ENCODE measurements at regions not wholly inside any gene's neighbourhood (a gene's known extent, or its start where the extent isn't known, plus 50 kb on each side); places are given as distances from the start of the nearest gene placed in this dataset.
A peak's percentile ranks its signal among the peaks of the same experiment; 100 is the strongest.
"Not testable (repeated sequence)": the region's sequence is repeated elsewhere in the genome, so short reads cannot be mapped to it uniquely, and the experiment has no call there.

DNA sequence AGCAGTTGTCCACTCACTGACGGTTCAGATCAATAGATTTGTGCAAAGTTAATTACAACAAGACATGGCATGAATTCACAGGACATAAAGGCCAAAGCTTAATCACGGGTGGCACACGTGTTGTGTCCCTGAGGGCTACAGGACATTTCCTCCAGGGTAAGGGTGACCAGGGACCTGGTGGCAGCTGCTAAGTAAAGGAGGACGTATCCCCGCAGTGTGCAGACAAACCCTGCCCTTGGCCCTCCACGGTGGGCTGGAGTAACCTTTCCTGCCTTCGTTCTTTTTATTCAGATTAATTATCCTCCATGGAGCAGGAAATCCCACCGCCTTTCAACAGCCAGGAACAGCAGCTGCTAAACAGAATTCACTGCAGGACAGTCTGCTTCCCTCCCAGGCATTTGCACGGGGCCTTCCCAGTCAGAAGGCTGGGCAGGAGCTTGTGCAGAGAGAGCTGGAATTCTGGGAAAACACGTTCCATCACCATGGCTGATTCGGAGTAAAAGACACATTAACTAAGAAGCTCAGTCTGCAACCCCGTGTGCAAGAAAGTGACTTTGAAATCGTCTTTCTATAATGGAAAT is 289.9 kb upstream of the SFSWAP start:
- Histone ChIP-seq H3K4me3 (no peak overlapping the region), H3K27ac (no peak overlapping the region)

DNA sequence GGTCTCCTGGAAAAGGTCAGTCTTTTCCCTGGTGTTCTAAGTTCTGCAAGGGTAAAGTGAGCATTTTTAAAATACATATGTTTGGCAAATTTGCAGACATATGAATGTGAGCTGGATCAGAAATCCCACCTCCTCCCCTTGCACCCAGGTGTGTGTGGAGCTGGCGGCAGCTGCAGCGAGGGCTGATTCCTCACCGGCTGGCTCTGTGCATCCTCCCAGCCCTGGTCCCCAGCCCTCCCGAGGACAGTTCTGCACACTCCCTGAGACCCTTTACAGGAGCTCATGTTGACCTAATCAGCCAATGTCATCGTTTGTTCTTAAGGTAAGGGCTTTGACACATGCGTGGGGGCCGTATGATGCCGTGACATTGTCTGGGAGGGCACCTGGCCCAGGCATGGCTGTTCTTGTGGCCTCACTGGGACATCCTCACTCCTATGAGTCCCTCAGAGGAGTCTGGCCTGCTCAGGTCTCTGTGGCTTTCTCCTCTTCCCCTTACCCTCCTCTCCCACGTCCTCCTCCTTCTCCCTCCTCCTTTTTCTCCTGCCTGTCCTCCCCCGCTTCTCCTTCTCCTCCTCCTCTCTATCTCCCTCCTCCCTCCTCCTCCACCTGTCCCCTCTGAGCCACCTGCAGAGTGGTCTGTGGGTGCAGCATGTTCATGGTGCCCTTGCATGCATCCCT is 289.2 kb upstream of the SFSWAP start:
- no peak overlapping the region for H3K4me3 ChIP-seq

DNA sequence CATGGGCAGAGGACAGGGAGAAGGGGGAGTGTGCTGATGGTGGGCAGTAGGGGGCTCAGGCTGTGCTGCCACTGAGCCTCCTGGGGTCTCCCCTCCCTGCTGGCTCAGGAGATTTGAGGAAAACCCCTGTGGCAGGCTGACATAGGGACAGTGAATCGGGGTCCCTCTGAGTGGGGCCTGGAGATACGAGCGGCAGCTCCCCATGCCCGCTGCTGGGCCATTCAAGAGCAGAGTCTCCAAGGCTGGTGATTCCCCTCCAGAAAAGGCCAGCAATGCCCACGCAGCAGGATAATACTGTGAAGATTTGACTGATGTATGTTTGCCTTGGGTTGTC is 288.7 kb upstream of the SFSWAP start:
- Histone ChIP-seq H3K4me3 (no peak overlapping the region), H3K27ac (no peak overlapping the region)

More for the DNA sequence above, 289.2 kb upstream of the SFSWAP start:
- no peak overlapping the region for H3K27ac ChIP-seq

DNA sequence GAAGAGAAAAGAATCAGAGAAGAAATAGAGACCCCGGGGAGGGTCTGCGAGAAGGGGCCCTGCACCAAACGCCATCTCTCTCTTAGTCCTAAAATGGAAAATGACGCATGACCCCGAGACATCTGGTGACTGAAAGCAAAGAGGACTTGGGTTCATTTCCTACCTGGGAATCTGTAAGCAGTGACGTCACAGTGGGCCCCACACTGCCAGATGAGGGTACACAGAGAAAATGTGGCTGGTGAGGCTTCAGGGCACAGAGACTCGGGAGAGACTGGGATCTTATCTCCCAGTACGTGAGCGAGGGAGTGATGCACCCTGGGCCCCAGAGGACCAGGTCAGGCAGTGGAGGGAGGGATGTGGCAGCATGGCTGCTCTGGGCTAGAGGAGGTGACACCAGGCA is 288.1 kb upstream of the SFSWAP start:
- Histone ChIP-seq H3K27ac (no peak overlapping the region), H3K4me3 (no peak overlapping the region)

DNA sequence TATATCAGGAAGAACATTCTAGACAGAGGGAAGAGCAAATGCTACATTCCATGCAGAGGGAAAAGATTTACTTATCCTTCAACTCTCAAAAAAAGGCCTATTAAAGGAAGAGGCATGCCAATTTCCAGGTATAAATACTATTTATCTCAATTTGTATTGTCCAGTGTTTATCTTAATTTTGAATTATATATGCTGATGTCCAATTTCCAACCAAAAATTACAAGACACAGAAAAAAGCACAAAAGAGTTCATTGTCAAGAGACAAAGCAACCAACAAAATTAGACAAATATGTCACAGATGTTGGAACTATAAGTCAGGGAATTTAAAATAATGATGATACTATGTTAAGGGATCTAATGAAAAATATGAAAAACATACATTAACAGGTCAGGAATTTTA is 286.6 kb upstream of the SFSWAP start:
- Histone ChIP-seq H3K4me3 (no peak overlapping the region), H3K27ac (no peak overlapping the region)

DNA sequence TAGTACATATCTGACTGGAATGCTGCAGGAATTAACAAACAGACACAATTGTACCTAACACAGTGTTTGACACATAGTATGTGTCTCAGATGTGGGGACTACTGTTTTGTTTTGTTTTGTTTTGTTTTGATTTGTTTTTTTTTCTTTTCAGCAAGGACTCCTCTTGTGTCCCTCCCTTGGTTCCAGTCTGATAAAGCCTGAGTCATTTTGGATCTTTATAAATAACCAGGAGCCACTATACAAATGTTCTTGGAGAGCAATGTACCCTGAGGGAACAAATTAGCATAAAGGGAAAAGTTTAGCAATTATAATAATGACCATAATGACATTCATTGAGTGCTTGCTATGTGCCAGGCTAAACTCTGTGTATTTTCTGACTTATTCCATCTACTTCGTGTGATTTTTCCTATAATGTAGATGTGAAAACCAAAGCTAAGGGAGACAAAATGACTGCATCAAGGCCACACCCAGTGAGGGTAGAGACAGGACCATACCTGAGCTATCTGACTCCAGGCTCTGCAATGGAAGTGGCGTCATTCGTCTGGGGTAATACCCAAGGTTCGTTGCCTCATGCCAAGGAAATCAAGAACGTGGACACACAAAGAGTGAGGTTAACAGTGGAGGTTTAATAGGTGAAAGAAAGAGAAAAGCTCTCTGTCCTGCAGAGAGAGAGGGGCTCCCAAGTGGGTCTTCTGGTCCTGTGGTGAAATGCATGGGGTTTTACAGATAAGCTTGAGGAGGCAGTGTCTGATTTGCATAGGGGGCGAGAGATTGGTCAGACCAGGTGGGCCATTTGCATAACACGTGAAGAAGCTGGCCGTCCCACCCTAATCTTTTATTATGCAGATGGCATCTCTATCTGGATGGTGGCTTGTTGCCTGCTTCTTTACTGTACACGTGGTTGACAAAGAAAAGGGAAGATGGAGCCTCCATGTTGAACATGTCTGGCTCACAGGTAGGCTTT is 285.5 kb upstream of the SFSWAP start:
- no peak overlapping the region for H3K4me3 ChIP-seq
- no peak overlapping the region for H3K27ac ChIP-seq

DNA sequence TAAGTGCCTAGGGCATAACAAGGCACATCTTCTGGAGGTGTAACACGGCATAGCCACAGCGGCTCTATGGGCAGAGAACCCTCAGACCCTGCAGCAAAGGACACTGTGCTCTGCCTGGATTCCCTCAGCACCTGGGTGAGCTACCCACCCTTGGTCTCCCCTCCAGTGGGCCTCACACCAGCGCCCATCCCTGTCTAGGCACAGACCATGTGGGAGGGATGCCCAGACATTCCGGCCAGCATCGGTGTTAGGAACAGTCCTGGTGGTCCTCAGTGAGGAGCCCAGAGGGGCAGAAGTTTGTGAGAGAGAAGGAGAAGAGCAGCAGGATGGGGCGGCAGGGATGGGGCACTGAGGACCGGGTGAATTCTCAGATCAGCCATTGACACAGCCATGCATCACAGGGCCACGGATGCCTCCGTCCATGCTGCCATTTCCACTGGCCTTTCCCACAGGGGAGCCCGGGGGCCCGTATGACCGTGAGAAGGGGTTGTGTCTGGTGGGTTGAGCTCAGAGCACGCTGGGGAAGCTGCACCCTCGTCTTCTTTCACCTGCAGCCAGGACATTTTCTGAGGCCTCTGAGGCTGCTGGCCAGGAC is 282.7 kb upstream of the SFSWAP start:
- H3K4me3 ChIP-seq, result no peak overlapping the region
- H3K27ac ChIP-seq, result no peak overlapping the region

DNA sequence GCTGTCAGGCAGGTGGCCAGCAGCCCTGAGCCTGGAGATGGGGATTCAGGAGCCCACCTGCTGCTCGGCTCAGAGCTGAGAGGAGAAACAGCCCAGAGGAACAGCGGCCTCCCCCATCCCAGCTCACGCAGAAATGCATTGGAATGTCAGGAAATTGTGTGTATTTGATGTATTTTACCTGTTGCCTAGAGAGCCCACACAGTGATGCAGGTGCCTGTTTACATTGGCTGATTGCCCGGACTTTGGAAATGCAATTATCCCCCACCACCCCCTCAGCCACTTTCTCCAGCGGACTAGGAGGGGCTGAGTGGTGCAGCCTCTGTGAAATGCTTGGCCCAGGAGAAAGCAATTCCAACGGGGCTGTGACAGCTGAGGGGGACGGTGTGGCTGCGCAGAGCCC is 281.7 kb upstream of the SFSWAP start:
- not testable (repeated sequence) for H3K27ac ChIP-seq, H3K4me3 ChIP-seq

DNA sequence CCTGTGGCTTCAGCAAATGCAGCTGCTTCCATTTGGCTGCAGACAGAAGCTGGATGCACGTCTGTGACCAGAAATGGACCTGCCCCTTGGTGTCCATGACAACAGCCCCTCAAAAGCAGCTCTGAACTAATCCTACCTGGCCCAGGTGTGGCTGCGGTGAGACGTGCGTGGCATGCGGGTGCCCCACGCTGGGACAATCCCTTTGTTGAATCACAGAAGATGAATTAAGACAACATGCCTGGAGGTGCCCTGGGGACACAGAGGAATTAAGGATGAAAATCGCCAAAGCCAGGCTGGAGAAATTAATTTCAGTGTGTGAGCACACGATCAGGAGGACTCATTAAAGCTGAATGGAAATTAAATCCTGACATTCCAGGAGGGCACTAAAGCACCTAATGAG is 281.2 kb upstream of the SFSWAP start:
- H3K27ac ChIP-seq, H3K4me3 ChIP-seq: not testable (repeated sequence)

DNA sequence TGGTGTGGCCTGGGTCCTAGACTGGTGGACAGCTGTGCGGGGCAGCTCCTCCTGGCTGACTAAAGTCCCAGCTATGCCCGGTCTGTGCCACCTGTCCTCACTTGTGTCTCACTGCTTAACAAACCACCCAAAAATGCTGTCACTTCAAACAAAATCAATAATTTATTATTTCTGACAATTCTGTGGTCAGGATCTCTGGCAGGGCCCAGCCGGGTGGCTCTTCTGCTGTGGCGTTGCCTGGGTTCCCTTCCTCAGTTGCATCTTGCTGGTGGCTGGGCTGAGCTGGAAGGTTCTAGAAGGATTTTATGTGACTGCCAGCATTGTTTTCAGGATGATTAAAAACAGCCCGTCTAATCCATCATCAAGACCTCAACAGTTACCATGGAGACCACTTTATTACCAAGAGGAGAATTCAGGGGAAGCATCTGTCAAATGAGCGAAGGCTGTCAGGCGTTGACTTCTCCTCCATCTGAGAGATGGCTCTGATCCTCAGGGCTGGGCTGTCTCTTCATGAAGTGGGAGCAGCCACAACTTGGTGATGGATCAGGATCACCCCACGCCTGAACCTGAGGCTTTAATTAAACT is 280.6 kb upstream of the SFSWAP start:
- no peak overlapping the region for H3K4me3 ChIP-seq
- no peak overlapping the region for H3K27ac ChIP-seq

DNA sequence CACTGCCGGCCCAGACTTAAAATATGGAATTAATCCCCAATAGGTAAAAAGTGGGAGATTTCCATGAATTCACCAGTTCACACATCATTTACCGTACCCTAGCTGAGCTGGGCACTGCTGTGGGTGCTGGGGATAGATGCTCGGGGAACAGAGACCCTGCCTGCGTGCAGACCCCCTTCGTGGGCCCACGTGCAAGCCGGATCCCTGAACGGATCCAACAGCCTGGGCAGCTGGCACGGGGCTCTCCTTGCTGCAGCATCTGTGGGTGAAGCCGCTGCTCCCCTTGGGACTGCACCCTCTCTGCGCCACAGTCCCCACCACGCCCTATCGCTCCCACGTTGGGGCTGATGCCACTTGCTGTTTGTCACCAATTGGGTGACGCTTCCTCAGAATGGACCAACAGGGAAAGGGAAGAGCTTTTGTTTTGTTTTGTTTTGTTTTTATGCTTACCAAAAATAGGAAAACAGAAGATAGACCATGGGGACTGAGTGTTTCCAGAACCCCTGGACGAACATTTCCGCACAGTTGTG is 279.7 kb upstream of the SFSWAP start:
- H3K27ac ChIP-seq, H3K4me3 ChIP-seq: not testable (repeated sequence)

DNA sequence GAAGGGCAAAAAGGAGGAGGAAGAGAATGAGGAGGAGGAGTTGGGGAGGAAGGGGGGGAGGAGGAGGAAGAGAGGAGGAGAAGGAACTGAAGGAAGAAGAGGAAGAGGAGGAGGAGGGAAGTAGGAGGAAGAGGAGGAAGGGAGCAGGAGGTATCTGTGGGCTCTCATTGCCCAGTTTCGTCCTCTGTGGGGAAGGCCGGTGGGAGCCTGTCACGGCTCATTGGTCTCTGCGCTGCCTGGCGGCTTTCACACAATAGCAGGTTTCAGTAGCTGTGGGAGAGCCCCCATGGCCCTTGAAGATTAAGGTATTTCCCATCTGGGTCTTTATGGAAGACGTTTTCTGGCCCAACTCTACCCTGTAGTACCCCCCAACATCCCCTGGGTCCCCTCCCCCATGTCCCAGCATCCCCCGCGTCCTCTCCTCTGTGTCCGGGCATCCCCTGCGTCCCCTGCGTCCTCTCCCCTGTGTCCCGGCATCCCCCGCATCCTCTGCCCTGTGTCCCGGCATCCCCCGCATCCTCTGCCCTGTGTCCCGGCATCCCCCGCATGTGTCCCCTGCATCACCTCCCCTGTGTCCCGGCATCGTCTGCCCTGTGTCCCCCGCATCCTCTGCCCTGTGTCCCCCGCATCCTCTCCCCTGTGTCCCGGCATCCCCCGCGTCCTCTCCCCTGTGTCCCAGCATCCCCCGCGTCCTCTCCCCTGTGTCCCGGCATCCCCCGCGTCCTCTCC is 278.2 kb upstream of the SFSWAP start:
- Histone ChIP-seq H3K4me3 (no peak overlapping the region), H3K27ac (no peak overlapping the region)

DNA sequence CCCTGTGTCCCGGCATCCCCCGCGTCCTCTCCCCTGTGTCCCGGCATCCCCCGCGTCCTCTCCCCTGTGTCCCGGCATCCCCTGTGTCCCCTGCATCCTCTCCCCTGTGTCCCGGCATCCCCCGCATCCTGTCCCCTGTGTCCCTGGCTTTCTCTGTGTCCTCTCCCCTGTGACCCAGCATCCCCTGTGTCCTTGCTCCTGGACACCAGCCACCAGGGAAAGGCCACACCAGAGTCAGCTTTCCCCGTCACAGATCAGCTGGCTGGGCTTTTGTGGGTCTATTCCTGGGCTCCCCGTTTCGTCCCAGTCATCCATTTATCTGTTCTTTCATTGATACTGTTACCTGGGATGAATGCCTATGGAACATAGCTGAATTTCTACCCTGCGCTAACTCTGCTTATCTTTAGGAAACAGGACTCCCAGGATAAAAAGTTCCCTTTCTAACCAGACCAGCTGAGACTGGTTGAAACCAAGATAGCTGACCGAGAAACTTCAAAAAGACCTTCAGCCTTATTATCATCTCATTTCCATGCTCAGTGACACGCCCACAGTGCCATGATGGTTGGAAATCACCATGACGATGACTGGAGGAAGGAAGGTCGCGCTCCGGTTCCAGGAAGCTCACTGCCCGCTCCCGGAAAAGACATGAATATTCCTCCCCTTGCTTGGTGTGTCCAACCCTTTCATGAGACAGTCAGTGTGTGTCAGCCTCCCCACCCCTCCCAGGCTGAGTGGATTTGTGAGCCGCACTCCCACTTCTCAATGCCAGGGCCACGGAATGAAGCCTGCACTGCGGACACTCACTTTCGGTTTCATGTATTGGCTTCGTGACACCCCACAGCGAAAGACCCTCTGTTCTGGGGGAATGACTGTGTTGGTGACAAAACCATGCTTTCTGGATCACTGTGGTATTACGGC is 276.4 kb upstream of the SFSWAP start:
- H3K27ac ChIP-seq, result no peak overlapping the region
- no peak overlapping the region for H3K4me3 ChIP-seq

DNA sequence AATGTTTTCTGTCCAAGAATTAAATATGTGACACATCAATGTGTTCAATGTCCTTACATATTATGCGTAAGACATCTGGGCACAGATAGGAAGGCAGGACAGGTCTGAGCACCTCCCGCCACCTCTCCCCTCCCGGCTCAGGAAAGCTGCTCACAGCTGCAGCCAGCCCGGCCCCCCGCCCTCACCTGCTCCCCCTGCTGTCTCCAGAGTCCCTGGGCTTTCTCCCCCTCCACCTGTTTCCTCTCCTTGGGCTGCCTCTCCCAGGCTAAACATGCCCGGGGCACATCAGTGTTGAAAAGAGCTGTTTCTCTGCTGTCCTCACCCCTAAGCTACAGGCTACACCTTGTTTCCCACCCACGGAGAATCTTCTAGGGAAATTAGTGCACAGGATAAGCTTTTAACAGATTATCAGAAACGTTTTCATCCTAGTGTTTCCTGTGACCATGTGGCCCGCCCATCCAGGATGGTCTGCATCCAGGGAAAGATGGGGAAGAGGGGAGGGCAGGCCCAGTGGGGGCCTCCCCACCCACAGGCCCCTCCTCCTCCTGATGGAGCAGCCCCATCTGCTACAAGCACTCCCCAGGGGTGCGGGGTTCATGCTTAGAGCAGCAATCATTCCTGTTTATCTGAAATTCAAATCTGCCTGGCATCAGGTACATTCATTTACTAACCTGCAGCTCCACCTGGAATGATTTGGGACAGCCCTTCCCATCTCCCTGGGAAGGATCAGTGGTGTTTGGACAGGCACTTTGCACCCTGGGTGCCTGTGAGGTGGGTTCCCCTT is 273.8 kb upstream of the SFSWAP start:
- H3K4me3 ChIP-seq, result no peak overlapping the region
- no peak overlapping the region for H3K27ac ChIP-seq

DNA sequence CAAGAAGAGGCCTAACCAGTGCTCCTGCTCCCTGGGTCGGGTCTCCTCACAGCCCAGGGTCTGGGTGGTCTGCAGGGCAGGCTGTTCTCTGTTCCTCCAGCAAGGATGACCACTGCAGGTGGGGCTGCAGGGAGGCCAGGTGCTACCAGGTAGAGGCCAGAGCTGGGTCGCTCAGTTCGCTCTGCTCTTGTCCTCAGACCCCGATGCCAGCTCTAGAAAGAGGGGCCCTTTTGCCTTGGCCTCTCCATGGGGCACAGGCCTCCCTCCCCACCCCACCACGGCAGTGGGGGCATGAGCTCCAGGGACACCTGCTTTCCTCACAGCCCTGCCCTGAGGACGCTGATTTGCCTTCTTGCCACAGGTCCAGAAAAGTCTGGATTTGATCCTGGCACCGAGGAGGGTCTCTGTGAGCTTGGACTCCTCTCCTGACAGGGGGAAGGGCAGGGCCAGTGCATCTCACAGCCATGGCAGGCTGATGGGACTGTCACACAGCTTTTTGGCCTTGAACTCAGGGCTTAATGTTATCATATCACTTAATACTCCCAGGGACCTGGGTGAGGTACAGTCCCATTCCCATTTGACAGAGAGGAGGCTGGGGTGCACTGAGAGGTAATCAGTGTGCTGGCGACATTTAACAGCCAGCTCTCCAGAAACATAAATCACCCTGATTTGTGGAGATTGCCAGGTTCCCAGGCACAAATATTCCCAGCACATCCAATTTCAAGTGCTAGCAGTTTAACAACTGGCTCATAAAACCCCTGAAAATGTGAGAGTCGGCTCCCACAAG is 273.0 kb upstream of the SFSWAP start:
- Histone ChIP-seq H3K27ac (no peak overlapping the region), H3K4me3 (no peak overlapping the region)

DNA sequence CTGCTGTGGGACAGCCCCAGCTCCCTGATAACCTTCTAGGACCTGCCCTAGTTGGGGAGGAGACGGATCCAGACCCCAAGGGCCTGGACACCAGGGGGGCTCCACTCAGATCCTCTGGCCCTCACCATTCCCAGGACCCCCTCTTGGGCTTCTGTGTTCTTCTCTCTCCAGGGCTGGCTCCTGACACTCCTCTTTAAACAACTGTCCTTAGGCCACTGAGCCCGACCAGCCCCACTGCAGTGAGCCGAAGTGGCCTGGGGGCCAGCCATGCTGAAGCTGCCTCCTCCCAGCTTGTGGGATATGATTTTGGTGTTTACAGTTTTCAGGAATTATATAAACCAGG is 272.4 kb upstream of the SFSWAP start:
- H3K27ac ChIP-seq, result peak overlapping the region in 2 of 21 experiments; percentile 50 to 52
- H3K4me3 ChIP-seq, result not testable (repeated sequence)

DNA sequence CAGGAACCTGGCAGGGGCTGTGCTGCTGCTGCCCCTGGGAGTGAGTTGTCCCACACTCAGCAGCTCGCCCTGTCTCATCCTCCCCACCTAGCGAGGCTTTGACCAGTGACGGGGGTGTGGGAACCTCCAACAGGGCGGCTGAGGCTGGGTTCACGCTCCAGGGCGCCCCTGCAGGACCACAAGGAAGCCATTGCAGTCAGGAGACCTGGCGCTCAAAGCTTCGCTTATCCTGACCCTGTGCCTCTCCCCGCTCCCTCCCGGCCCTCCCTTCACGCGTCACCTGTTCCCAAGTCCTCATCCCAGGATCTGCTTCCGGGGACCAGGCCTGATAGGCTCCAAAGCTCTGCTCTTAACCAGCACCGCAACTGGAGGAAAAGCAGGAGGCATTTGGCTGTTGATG is 272.0 kb upstream of the SFSWAP start:
- H3K4me3 ChIP-seq, result no peak overlapping the region
- peak overlapping the region in 3 of 21 experiments; percentile 49 to 52 (median 50) for H3K27ac ChIP-seq

Data from skin epidermis (tissue), 12 donors.